ENCODE measurements at regions not wholly inside any gene's neighbourhood (a gene's known extent, or its start where the extent isn't known, plus 50 kb on each side); places are given as distances from the start of the nearest gene placed in this dataset.

- TF ChIP-seq CTCF (IDR thresholded peaks at IDR 0.05 in 2 of 3, conservative IDR thresholded peaks at IDR 0.05 in 1 of 3; ENCODE audit: borderline replicate concordance in 1 of 3, insufficient read depth in 1 of 3, low read depth in 2 of 3, low read length in 2 of 3), result no peak
- no peak for TF ChIP-seq SRF (IDR thresholded peaks at IDR 0.05; ENCODE audit: low read depth)
- TF ChIP-seq EZH2phosphoT487 (IDR thresholded peaks at IDR 0.05; ENCODE audit: borderline replicate concordance), result no peak
Measured at GRCh38 chr4:41881981-41882624, 53.1 kb upstream of the TMEM33 start.

All from HCT116 (cell line).